Activated T-cell treated with anti-CD3 and anti-CD28 coated beads, Interleukin-2, amount 50 U/mL, for 4 hours (primary cell): ENCODE measurements at regions not wholly inside any gene's neighbourhood (a gene's known extent, or its start where the extent isn't known, plus 50 kb on each side); places are given as distances from the start of the nearest gene placed in this dataset.

Experiments used
- ATAC-seq, 2 donors: fragments of 200-7000 bp; cut with Tn5 transposase; one replicate each; pipeline ENCODE4 v1.10.0; 2021
- DNase-seq: peaks from one replicate; pipeline ENCODE4 v3.0.0-alpha.2; 2020
- H3K27me3 Mint-ChIP-seq: one replicate; pipeline ENCODE4 v1.8.0; 2021; ENCODE audit warnings: low read depth, mixed read lengths
- H3K36me3 Mint-ChIP-seq: one replicate; pipeline ENCODE4 v1.8.0; 2022; ENCODE audit warnings: mixed read lengths; ENCODE audit not compliant: insufficient read depth
- H3K4me1 Mint-ChIP-seq: one replicate; pipeline ENCODE4 v1.8.0; 2021; ENCODE audit warnings: low read depth, mixed read lengths
- H3K4me3 Mint-ChIP-seq: one replicate; pipeline ENCODE4 v1.8.0; 2021; ENCODE audit warnings: mild to moderate bottlenecking, moderate library complexity, mixed read lengths
- H3K9me3 Mint-ChIP-seq: one replicate; pipeline ENCODE4 v1.8.0; 2021; ENCODE audit warnings: mixed read lengths

- ATAC-seq (no peak), DNase-seq (no peak)
- H3K27me3 Mint-ChIP-seq = peaks cover under 1% of the 10 kb centered on the region
- H3K36me3 Mint-ChIP-seq = no peaks in the 10 kb centered on the region
- H3K9me3 Mint-ChIP-seq = peaks cover 14% of the 10 kb centered on the region
- H3K4me1 Mint-ChIP-seq = no peaks in the 10 kb centered on the region
- H3K4me3 Mint-ChIP-seq = no peak overlapping the region
Measured at GRCh38 chr10:61329854-61330253, 123.3 kb downstream of the TMEM26 start.

DNA sequence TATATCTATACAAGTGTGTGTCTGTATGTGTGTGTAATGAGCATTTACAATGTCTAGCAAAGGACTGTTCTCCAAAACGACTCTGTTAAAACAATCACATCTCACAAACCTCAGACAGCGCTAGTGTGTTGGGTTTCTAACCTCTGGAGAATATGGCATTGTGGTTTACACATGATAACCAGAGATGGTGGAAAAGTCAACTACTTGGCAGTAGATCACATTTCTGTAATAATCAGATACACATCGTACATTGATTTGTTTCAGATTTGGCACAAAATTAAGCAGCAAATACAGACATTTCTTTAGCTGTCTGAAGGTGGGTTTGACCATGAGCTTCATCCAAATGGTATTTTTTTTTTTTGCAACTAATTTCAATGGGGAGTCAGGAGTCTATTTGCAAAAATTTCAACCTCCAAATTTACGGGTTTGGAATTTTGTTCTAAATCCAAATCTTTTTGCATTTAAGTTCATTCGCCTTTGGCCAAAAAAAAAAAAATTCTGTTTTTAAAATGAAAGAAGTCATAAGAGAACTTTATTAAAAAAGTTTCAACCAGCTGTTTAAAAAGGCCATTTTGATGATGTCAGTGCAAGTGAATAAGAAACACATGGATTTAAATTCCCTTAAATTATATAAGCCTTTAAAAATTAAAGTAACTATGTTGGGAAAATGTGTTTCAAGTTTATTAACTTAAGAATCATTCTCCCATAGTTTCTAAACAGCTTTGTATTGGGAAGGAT lies 127.8 kb downstream of the TMEM26 start:
- H3K36me3 Mint-ChIP-seq = no peaks in the 10 kb centered on the region
- DNase-seq = no peak
- no peak for ATAC-seq
- H3K27me3 Mint-ChIP-seq = peaks cover 4% of the 10 kb centered on the region
- peaks cover 14% of the 10 kb centered on the region for H3K9me3 Mint-ChIP-seq
- H3K4me1 Mint-ChIP-seq = no peaks in the 10 kb centered on the region
- H3K4me3 Mint-ChIP-seq = no peak overlapping the region

DNA sequence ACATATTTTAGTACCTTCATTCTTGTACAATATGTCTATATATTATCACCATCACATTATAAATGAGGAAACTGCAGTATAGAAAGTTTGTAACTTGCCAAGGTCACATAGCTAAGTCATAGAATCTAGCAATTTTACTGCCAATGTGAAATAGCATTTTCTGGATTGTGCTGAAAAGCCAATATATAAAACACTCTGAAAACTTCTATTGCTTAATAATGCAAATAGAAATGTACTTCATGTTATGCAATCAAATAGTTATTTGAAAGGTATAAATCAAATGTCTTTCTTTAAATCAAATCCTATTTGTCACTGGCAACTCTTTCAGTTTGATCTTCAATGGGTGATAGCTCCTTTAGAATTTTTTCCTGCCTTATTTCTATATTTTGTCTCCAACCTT lies 129.5 kb downstream of the TMEM26 start:
- Mint-ChIP-seq H3K4me1 (no peaks in the 10 kb centered on the region), H3K36me3 (no peaks in the 10 kb centered on the region), H3K9me3 (peaks cover 10% of the 10 kb centered on the region), H3K4me3 (no peak overlapping the region), H3K27me3 (peaks cover 4% of the 10 kb centered on the region)
- ATAC-seq (no peak), DNase-seq (no peak)

DNA sequence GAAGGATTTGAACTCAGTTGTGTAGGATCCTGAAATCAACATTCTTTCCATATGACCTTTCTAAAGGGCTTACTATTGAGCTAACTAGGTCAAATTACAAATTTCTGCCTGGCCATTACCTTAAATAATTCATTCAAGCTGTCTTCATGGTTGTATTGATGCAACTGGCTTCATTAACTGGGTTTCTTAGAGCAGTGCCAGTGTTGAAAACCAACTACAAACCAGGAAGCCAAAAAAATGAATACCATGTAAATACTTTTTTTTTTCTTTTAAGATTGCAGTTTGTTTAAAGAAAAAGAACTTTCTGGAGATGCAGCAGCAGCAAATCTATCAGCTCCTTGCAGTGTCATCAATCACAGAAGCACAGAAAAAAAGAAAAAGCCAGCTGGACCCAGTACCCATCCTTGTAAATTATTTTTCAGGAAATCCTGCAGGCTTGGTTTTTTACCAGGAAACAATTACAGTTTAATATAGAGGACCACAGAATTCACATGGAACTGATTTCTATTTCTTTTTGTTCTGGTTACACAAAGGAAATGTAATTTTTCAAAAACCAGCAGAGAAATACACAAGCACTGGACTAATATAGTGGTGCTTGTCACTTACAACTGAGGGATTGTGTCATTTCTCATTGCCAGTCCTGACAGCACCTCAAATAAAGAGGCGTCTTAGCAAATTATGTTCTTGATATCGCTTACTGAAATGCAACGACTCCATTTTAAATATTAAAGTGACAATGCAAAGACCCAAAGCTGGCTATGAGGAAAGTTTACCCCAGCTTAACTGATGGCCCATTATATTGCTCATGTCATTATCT lies 131.9 kb downstream of the TMEM26 start:
- Mint-ChIP-seq H3K27me3 (peaks cover 4% of the 10 kb centered on the region), H3K9me3 (no peaks in the 10 kb centered on the region), H3K4me1 (no peaks in the 10 kb centered on the region), H3K4me3 (no peak overlapping the region), H3K36me3 (no peaks in the 10 kb centered on the region)
- ATAC-seq = no peak
- no peak for DNase-seq

DNA sequence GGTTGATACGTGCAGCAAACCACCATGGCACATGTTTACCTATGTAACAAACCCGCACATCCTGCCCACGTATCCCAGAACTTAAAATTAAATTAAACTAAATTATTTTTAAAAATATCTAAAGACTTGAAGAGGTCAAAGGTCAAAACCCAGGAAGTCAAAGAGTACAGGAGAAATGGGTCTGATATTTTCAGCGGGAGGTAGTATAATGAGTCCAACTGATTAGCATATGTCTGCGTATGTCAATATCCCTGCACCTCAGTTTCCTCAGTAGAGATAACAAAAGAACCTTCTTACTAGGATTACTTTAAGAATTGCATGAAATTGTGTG lies 133.0 kb downstream of the TMEM26 start:
- Mint-ChIP-seq H3K4me3 (no peak overlapping the region), H3K9me3 (no peaks in the 10 kb centered on the region)

GRCh38 chr10:61319386-61320256 lies 133.6 kb downstream of the TMEM26 start:
- ATAC-seq (no peak), DNase-seq (no peak)
- Mint-ChIP-seq H3K4me1 (peaks cover 2% of the 10 kb centered on the region), H3K27me3 (peaks cover under 1% of the 10 kb centered on the region), H3K36me3 (no peaks in the 10 kb centered on the region), H3K9me3 (no peaks in the 10 kb centered on the region), H3K4me3 (no peak overlapping the region)

More for the DNA sequence above, 133.0 kb downstream of the TMEM26 start:
- no peak for DNase-seq
- H3K4me1 Mint-ChIP-seq = no peaks in the 10 kb centered on the region
- peaks cover 4% of the 10 kb centered on the region for H3K27me3 Mint-ChIP-seq
- no peak for ATAC-seq
- no peaks in the 10 kb centered on the region for H3K36me3 Mint-ChIP-seq

DNA sequence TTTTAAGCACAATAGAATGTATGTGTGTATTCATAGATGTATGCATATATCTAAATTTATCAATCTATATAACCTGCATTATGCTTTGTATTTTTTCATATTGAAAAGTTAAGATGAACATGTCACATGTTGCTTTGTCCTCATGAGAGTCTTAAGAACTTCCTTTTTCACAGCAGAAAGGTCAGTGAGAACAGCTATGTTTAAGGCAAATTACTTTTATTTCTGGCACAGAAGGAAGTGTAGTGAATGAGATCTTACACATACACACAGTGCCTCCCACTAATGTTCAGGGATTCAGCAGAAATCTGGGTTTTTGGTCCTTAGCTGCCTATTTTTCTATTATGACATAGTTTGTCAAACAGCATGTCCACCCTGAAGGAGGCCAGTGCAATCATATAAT lies 134.8 kb downstream of the TMEM26 start:
- H3K27me3 Mint-ChIP-seq = no peaks in the 10 kb centered on the region
- no peaks in the 10 kb centered on the region for H3K9me3 Mint-ChIP-seq
- no peak overlapping the region for H3K4me3 Mint-ChIP-seq
- ATAC-seq (no peak), DNase-seq (no peak)
- peaks cover 12% of the 10 kb centered on the region for H3K4me1 Mint-ChIP-seq
- H3K36me3 Mint-ChIP-seq = no peaks in the 10 kb centered on the region

DNA sequence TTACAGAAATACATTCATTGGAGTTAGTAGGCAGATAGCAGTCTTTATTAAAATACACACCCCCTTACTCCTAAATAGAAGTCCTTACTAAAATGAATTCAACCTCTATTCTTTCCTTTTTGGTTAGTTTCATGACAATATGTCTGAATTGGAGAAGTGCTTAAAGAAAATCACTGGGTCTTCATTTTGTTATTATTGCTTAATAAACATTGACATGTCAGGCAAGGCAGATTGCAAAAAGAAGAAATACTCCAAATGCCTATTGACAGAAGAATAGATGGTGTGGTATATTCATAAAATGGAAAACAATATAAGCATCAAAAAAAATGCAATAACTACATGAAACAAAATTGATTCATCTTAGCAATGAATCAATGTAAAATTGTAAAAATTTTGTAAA lies 135.5 kb downstream of the TMEM26 start:
- no peaks in the 10 kb centered on the region for H3K9me3 Mint-ChIP-seq
- no peaks in the 10 kb centered on the region for H3K27me3 Mint-ChIP-seq
- peaks cover 16% of the 10 kb centered on the region for H3K4me1 Mint-ChIP-seq
- H3K4me3 Mint-ChIP-seq = no peak overlapping the region
- DNase-seq (no peak), ATAC-seq (no peak)
- H3K36me3 Mint-ChIP-seq = no peaks in the 10 kb centered on the region

GRCh38 chr10:61316676-61317265 lies 136.4 kb downstream of the TMEM26 start:
- no peaks in the 10 kb centered on the region for H3K9me3 Mint-ChIP-seq
- ATAC-seq (no peak), DNase-seq (no peak)
- H3K4me1 Mint-ChIP-seq = peaks cover 16% of the 10 kb centered on the region
- H3K36me3 Mint-ChIP-seq = no peaks in the 10 kb centered on the region
- H3K4me3 Mint-ChIP-seq = no peak overlapping the region
- no peaks in the 10 kb centered on the region for H3K27me3 Mint-ChIP-seq

- Mint-ChIP-seq H3K36me3 (no peaks in the 10 kb centered on the region), H3K4me1 (peaks cover 16% of the 10 kb centered on the region), H3K4me3 (no peak overlapping the region), H3K27me3 (no peaks in the 10 kb centered on the region), H3K9me3 (no peaks in the 10 kb centered on the region)
- DNase-seq (no peak), ATAC-seq (no peak)
Measured at GRCh38 chr10:61314273-61314672, 138.9 kb downstream of the TMEM26 start.

- peaks cover 16% of the 10 kb centered on the region for H3K4me1 Mint-ChIP-seq
- no peaks in the 10 kb centered on the region for H3K27me3 Mint-ChIP-seq
- no peak for DNase-seq
- H3K4me3 Mint-ChIP-seq = no peak overlapping the region
- ATAC-seq = no peak
- no peaks in the 10 kb centered on the region for H3K9me3 Mint-ChIP-seq
- H3K36me3 Mint-ChIP-seq = no peaks in the 10 kb centered on the region
Measured at GRCh38 chr10:61313460-61313859, 139.7 kb downstream of the TMEM26 start.

GRCh38 chr10:61304746-61305145 lies 148.4 kb downstream of the TMEM26 start:
- ATAC-seq (no peak), DNase-seq (no peak)
- H3K4me1 Mint-ChIP-seq = no peaks in the 10 kb centered on the region
- no peaks in the 10 kb centered on the region for H3K27me3 Mint-ChIP-seq
- H3K36me3 Mint-ChIP-seq = no peaks in the 10 kb centered on the region
- no peaks in the 10 kb centered on the region for H3K9me3 Mint-ChIP-seq
- H3K4me3 Mint-ChIP-seq = no peak overlapping the region

DNA sequence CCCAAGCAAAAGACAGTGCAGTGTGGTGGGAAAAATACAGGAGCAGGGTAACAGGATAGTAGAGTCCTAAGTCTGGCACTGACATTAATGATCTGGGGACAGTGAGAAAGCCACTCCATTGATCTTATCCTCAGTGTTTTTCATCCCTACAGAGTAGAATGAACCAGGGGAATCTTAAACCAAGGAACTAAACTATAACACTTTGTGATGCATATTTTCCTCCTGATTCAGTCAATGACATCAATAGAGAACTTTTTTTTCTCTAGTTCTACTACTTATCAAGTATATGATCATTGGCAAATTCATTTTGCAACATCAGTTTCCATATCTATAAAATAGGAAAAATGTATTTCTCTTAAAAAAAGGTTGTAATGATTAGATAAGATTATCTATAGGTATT lies 151.1 kb downstream of the TMEM26 start:
- DNase-seq (no peak), ATAC-seq (no peak)
- Mint-ChIP-seq H3K4me1 (no peaks in the 10 kb centered on the region), H3K9me3 (peaks cover 4% of the 10 kb centered on the region), H3K27me3 (no peaks in the 10 kb centered on the region), H3K36me3 (no peaks in the 10 kb centered on the region), H3K4me3 (no peak overlapping the region)

DNA sequence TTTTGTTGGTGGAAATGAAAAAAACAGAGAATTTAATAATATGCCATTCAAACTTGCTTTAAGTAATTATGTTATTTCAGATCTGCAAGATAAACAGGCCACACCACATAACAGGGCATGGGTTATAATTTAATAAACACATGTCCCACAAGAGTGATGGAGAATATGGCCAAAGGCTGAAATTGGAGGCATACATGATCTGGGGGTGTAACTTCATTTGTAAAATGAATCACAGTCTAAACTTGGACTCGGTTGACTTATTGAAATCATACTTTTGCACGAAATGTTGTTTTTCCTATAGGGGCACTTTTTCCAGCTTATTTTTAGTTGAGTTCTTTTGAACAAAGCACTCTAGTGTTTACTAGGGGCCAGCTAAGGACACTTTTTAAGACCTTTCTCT lies 151.6 kb downstream of the TMEM26 start:
- no peak for ATAC-seq
- Mint-ChIP-seq H3K27me3 (no peaks in the 10 kb centered on the region), H3K4me1 (no peaks in the 10 kb centered on the region), H3K36me3 (no peaks in the 10 kb centered on the region), H3K9me3 (peaks cover 4% of the 10 kb centered on the region), H3K4me3 (no peak overlapping the region)
- DNase-seq = no peak
